IgD-negative memory B cell (primary cell): ENCODE measurements at regions not wholly inside any gene's neighbourhood (a gene's known extent, or its start where the extent isn't known, plus 50 kb on each side); places are given as distances from the start of the nearest gene placed in this dataset.
A peak's percentile ranks its signal among the peaks of the same experiment; 100 is the strongest.

Experiments used
- H3K27ac Mint-ChIP-seq, 3 donors: one replicate each; pipeline ENCODE4 v1.8.0; 2020 to 2022; ENCODE audit warnings: mild to moderate bottlenecking in 3 of 3, mixed read lengths in 3 of 3, moderate library complexity in 1 of 3
- H3K27me3 Mint-ChIP-seq: one replicate; pipeline ENCODE4 v1.8.0; 2021; ENCODE audit warnings: mixed read lengths
- H3K36me3 Mint-ChIP-seq: one replicate; pipeline ENCODE4 v1.8.0; 2020; ENCODE audit warnings: mild to moderate bottlenecking, mixed read lengths
- H3K4me1 Mint-ChIP-seq, 3 donors: one replicate each; pipeline ENCODE4 v1.8.0; 2020 to 2022; ENCODE audit warnings: mixed read lengths in 3 of 3, mild to moderate bottlenecking in 1 of 3
- H3K4me3 Mint-ChIP-seq, 4 donors: one replicate each; pipeline ENCODE4 v1.8.0; 2020 to 2022; ENCODE audit warnings: mild to moderate bottlenecking in 4 of 4, mixed read lengths in 4 of 4, moderate library complexity in 3 of 4
- H3K9me3 Mint-ChIP-seq, 3 donors: one replicate each; pipeline ENCODE4 v1.8.0; 2020 to 2021; ENCODE audit warnings: mixed read lengths in 3 of 3, mild to moderate bottlenecking in 1 of 3

DNA sequence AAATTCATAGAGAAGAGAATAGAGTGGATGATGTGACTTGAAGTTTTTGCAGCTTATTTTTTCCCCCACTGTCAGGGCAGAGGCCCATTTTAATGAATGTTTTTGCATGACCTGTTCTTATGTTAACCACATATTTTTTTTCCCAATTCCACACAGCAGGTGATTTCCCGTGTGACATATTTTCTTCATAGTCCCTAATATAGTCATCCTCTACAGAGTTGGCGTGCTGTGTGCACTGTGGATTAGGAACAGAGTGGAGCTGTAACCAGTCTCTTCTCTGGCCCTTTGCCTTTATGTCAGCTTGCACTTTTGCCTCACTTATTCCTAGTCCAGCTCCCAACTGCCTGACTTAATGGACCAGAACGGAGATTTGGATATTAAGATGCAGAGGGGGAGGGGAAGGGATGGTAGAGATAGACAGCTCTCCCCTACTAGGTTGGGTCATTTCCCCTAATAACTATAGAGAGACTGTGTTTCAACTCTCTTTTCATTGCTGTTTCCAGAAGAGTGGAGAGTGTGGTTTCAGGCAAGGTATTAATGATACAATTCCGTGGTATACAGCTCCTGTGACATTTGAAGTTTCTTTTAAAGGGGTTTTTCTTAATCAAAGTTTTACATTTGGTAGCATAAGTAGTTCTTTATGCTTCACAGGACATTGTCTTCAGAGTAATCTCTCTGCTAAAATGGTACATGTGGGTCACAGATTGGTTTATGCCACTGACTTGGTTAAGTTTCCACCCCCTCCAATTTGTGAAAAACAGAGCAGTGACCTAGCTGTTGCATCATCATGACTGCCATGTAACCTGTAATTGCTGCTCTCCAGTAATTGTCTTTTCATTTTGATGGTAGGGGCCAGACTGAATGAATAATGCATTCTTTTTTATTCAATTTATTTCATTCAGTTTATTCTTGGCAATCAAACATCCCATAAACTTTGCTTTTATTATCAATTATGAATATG lies 161.3 kb downstream of the HAUS1 start:
- Mint-ChIP-seq H3K27me3 (no peaks in the 10 kb centered on the region), H3K4me3 (no peak overlapping the region), H3K36me3 (peaks cover 12% of the 10 kb centered on the region), H3K27ac (peak overlapping the region in 1 of 3 donors; percentile 55), H3K4me1 (peaks cover 8 to 15% (median 11%) of the 10 kb centered on the region in 3 donors), H3K9me3 (no peaks in the 10 kb centered on the region)

DNA sequence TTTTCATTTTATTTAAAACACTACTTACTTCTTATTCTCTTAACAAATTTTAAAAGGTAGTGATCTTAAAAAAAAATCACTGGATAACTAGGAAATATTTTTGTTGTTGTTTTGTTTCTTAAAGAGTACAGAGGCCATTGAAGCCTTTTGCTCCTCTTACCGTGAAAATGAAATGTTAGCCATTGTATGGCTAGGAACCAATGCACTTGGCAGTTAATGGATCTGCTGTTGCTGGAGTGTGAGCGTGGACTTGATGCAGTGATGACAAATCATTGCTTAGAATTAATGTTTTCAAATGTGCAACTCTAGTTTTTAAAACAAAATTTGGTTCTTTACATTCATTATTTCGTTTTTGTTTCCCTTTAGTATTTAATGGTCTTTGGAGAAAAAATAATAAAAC lies 162.3 kb downstream of the HAUS1 start:
- H3K27me3 Mint-ChIP-seq = no peaks in the 10 kb centered on the region
- H3K4me1 Mint-ChIP-seq = peaks cover 7 to 11% (median 8%) of the 10 kb centered on the region in 3 donors
- no peak overlapping the region for H3K4me3 Mint-ChIP-seq
- no peaks in the 10 kb centered on the region for H3K9me3 Mint-ChIP-seq
- H3K27ac Mint-ChIP-seq = no peak overlapping the region
- H3K36me3 Mint-ChIP-seq = peaks cover 12% of the 10 kb centered on the region

DNA sequence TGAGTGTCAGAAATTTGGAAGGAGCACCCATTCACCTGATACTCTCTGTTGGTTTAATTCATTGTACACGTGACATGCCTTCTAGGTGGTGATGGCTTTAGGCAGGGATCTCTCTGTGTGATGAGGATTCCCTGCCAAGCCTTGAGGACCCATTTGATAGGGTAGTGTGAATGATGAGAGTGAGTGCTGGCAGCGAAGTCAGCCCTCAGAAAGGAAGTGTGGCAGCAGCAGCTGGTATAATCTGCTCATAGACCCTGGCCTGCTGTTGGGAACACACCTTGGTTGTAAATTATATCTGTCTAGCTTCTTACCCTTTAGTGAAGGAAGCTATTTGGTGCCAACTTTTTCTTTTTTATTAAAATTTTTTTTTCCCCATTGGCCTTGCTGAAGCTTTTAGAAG lies 164.5 kb downstream of the HAUS1 start:
- H3K4me1 Mint-ChIP-seq = peaks cover 5 to 10% (median 5%) of the 10 kb centered on the region in 3 donors
- H3K27ac Mint-ChIP-seq = no peak overlapping the region
- H3K36me3 Mint-ChIP-seq = peaks cover 12% of the 10 kb centered on the region
- H3K27me3 Mint-ChIP-seq = no peaks in the 10 kb centered on the region
- no peak overlapping the region for H3K4me3 Mint-ChIP-seq
- no peaks in the 10 kb centered on the region for H3K9me3 Mint-ChIP-seq

DNA sequence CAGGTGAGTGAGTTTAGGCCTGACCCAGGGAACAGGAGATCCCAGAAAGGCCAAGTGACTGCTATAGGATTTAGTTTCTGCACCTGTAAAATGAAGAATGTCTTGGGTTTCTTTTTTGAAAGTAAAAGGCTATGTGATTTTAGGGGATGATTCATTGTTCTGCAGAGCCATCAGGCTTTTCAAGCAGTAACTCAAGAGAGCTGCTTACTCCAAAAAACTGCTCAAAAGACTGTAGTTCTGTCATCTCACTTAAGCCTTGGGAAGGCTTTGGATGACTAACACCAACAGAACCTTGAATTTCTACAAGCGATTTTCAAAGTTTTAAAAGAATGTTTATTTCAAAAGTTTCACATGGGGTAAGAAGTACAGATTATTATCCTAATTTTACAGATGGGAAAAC lies 165.1 kb downstream of the HAUS1 start:
- no peaks in the 10 kb centered on the region for H3K9me3 Mint-ChIP-seq
- H3K27ac Mint-ChIP-seq = no peak overlapping the region
- peaks cover 8% of the 10 kb centered on the region for H3K36me3 Mint-ChIP-seq
- H3K27me3 Mint-ChIP-seq = no peaks in the 10 kb centered on the region
- H3K4me1 Mint-ChIP-seq = peaks cover 4 to 5% (median 4%) of the 10 kb centered on the region in 3 donors
- H3K4me3 Mint-ChIP-seq = no peak overlapping the region

DNA sequence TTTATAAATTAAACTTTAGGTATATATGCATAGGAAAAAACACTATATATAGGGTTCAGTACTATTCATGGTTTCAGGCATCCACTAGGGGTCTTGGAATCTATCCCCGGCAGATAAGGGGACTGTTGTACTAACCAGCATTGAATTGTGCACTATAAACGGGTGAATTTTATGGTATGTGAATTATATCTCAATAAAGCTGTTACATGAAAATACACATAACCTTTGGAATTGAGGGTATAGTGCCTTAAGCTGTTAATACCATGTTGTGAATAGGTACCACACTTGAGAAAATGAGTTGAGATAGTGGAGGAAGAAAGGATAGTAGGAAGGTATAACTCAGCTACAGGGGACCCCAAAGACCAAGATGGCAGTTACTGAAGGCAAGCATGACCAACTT lies 167.3 kb downstream of the HAUS1 start:
- no peak overlapping the region for H3K4me3 Mint-ChIP-seq
- H3K36me3 Mint-ChIP-seq = peaks cover 5% of the 10 kb centered on the region
- H3K4me1 Mint-ChIP-seq = peaks cover 0 to 2% (median 0%) of the 10 kb centered on the region in 3 donors
- H3K27me3 Mint-ChIP-seq = no peaks in the 10 kb centered on the region
- no peak overlapping the region for H3K27ac Mint-ChIP-seq
- H3K9me3 Mint-ChIP-seq = no peaks in the 10 kb centered on the region

DNA sequence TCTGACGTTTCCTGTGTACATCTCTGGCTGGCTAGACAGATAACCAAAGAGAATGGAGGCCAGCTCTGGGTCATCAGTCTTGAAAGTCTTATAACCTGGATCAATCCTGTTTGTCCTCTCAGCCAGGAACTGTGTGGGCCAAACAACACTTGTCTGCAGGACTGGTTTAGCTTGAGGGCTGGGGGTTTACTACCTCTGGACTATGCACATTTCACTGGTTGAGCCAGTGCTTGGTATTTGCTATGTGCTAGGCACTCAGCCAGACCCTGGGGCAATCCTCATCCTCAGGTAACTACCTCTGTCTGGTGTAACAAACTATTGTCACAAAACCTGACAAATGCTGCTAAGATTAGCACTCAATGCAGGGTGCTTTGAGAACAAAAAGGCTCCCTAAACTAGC lies 169.7 kb downstream of the HAUS1 start:
- peaks cover 0 to 2% (median 1%) of the 10 kb centered on the region in 3 donors for H3K4me1 Mint-ChIP-seq
- no peak overlapping the region for H3K27ac Mint-ChIP-seq
- H3K4me3 Mint-ChIP-seq = no peak overlapping the region
- peaks cover 5% of the 10 kb centered on the region for H3K36me3 Mint-ChIP-seq
- no peaks in the 10 kb centered on the region for H3K27me3 Mint-ChIP-seq
- H3K9me3 Mint-ChIP-seq = no peaks in the 10 kb centered on the region

DNA sequence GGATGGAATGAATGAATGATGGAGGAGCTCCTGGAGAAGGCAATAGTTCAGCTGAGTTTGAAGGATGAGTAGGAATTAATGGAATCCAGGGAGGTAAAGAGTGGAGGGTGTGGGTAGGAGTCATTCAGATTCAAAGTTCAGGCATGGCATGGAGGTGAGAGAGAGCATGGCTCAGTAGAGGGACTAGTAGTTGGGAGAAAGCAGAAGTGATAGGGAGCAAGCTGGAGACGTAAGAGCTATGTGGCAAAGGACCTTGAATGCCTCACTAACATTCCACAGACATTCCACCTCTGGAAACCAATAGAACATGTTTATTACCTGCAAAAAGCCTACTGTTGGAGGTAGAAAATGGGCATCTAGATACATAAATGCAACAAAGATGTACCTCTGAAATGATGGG lies 170.1 kb downstream of the HAUS1 start:
- H3K27ac Mint-ChIP-seq = peak overlapping the region in 1 of 3 donors; percentile 10
- H3K9me3 Mint-ChIP-seq = no peaks in the 10 kb centered on the region
- H3K4me1 Mint-ChIP-seq = peaks cover 0 to 4% (median 2%) of the 10 kb centered on the region in 3 donors
- H3K27me3 Mint-ChIP-seq = no peaks in the 10 kb centered on the region
- no peak overlapping the region for H3K4me3 Mint-ChIP-seq
- H3K36me3 Mint-ChIP-seq = peaks cover 5% of the 10 kb centered on the region

DNA sequence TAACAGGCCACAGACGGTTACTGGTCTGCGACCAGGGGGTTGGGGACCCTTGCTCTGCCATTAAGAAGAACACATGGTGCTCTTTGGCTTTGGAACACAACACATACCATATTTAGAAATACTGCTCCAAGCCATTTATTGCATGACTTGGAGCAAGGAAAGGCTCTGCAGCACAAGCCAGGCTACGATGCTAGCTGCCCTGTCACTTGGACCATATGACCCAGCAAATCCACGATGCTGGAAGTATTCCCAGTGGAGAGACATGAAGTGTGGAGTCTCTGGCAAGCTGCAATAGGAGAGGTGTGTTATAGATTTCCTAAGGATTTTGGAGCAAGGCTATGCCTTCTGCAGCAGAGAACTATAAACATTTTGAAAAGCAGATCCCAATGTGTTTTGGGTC lies 171.2 kb downstream of the HAUS1 start:
- Mint-ChIP-seq H3K27ac (no peak overlapping the region), H3K4me1 (peaks cover 0 to 4% (median 2%) of the 10 kb centered on the region in 3 donors), H3K4me3 (no peak overlapping the region), H3K27me3 (no peaks in the 10 kb centered on the region), H3K9me3 (no peaks in the 10 kb centered on the region), H3K36me3 (peaks cover 3% of the 10 kb centered on the region)

DNA sequence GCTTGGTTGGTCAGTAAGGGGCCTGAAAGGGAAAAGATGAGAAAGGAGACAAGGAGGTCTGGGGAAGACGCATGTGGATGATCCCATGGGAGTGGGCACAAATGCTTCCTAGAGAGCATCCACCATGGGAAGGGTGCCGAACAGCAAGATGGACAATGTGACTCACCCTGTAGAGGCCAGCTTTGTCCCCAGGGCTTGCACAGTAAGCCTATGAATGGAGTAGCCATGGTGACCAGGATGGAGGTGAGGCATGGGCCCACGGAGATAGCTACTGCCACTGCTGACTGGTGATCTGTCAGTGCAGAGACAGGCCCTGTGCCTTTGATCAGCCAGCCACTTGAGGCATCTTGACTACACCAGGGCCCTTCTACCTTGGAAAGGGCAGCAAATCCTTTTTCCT lies 172.6 kb downstream of the HAUS1 start:
- peaks cover 0 to 7% (median 2%) of the 10 kb centered on the region in 3 donors for H3K4me1 Mint-ChIP-seq
- no peaks in the 10 kb centered on the region for H3K9me3 Mint-ChIP-seq
- no peaks in the 10 kb centered on the region for H3K27me3 Mint-ChIP-seq
- no peak overlapping the region for H3K27ac Mint-ChIP-seq
- H3K4me3 Mint-ChIP-seq = no peak overlapping the region
- peaks cover 3% of the 10 kb centered on the region for H3K36me3 Mint-ChIP-seq

DNA sequence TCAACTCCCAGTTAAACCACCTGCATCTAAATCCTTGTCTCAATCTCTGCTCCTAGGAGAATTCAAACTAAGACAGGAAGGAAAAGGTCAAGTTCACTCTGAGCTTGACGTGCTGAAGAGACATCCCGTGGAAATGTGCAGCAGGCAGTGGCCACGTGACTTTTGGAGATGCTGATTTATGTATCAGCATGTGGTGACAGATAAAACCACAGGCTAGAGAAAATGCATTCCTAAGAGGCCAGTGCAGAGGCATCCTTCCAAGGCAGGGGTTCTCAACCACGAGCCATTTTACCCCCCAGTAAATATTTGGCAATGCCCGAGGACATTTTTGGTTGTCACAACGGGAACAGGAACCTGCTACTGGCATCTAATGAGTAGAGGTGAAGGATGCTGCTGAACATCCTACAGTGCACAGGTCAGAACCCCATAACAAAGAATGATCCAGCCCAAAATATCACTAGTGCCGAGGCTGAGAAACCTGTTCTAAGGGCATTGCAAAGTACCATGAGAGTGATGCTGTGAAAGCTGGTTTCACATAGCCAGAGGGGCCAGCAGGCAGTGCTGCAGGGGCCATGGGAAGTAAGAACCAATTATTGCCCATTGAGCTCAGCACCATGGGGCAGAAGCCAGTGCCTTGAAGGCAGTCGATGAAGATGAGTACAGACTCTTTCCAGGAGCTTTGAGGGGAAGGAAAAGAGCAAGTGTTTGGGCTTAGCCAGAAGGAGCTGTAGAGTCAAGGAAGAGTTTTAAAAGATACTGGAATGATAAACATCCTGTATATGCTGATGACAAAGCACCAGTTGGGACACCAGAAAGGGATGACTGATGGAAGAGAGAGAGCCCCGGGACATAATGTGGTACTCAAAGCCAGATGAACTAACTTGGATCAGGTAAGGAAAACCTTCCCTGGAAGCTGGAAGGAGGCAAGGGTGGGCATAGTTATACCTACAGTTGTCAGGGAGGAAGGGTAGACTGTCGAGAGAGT lies 174.6 kb downstream of the HAUS1 start:
- H3K27me3 Mint-ChIP-seq = no peaks in the 10 kb centered on the region
- H3K4me3 Mint-ChIP-seq = no peak overlapping the region

DNA sequence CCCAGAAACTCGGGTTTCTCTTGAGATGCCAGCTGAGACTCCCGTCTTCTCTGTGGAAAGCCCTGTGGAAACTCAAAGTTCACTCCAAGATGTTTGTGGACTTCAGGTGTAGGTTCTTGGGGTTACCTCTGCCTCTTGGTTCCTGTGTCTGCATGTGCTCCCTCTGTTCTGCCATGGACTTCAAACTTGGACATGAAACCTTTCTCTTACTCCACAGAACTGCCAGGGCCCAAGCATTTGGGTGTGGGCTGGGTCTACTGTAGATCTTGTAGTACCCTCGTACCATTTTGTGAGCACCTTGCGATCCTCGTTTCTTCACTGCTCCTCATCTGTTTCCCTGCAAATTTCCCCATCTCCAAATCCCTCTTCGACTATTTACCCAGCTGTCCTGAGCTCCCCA lies 175.5 kb downstream of the HAUS1 start:
- Mint-ChIP-seq H3K9me3 (no peaks in the 10 kb centered on the region), H3K27me3 (no peaks in the 10 kb centered on the region), H3K27ac (no peak overlapping the region), H3K36me3 (peaks cover 1% of the 10 kb centered on the region), H3K4me1 (peaks cover 0 to 7% (median under 1%) of the 10 kb centered on the region in 3 donors), H3K4me3 (no peak overlapping the region)

More for the DNA sequence above, 174.6 kb downstream of the HAUS1 start:
- Mint-ChIP-seq H3K4me1 (peaks cover 0 to 7% (median 2%) of the 10 kb centered on the region in 3 donors), H3K27ac (no peak overlapping the region), H3K36me3 (peaks cover 3% of the 10 kb centered on the region), H3K9me3 (no peaks in the 10 kb centered on the region)

DNA sequence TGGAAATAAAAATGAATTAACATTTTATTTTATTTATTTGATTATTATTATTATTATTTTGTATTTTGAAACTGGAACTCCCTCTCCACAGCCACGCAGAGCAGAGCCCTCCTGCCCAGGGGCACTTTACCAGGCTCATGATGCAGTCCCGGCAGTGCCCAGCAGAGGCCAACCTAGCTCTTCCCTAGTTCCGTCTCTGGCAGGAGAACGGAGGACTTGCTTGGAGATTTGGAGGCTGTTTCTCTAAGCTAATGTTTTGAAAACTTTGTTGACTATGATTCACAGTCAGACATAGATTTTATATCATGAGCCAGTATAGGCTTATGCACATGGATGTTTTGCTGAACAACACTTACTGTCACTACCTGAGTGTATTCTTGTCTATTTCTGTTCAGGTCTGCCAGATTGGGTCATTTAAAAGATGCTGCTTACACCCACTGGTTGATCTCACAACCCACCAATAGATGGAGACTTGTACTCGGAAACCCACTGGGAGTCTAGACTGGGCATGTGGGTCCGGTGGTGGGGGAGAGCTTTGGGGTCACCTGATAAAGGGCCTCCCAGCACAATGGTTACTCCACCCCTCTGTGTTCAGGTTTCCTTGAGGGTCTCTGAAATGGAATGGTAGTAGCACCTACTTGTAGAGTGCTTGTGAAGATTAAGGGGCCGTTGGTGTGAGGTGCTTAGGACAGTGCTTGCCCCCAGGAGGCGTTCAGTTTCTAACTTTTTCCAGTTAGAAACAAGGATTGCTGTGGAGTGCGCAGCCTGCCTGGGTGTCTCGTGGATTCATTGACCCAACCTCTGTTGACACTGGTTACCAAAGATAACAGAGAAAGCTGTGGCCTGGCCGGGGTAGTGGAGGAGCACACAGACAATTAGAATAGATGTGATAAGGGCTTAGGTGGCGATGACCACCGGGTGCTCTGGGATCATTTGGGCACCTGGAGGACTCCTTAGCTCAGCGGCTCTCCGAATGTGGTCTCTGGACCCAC lies 177.3 kb downstream of the HAUS1 start:
- Mint-ChIP-seq H3K27ac (peak overlapping the region in 1 of 3 donors; percentile 36), H3K4me1 (peaks cover 0 to 7% (median 0%) of the 10 kb centered on the region in 3 donors), H3K4me3 (no peak overlapping the region), H3K9me3 (no peaks in the 10 kb centered on the region), H3K27me3 (no peaks in the 10 kb centered on the region), H3K36me3 (peaks cover 2% of the 10 kb centered on the region)

DNA sequence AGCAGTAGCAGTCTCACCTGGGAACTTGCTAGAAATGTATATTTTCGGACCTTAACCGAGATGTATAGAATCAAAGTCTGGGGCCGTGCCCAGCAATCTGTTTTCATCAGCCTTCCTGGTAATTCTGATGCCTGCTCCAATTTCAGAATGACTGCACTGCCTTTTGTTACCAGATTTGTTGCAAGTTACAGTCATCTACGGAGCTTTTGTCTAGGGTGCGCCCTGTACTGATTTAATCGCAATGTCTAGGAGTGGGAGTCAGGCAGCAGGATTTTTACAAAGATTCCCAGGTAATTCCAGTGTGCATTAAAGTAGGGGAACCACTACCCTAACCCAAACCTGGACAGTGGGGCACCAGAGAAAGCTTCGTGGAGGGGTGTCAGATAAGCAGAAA lies 178.0 kb downstream of the HAUS1 start:
- Mint-ChIP-seq H3K9me3 (no peaks in the 10 kb centered on the region), H3K27me3 (no peaks in the 10 kb centered on the region), H3K27ac (no peak overlapping the region), H3K36me3 (peaks cover 2% of the 10 kb centered on the region), H3K4me1 (peaks cover 0 to 6% (median 0%) of the 10 kb centered on the region in 3 donors), H3K4me3 (no peak overlapping the region)

DNA sequence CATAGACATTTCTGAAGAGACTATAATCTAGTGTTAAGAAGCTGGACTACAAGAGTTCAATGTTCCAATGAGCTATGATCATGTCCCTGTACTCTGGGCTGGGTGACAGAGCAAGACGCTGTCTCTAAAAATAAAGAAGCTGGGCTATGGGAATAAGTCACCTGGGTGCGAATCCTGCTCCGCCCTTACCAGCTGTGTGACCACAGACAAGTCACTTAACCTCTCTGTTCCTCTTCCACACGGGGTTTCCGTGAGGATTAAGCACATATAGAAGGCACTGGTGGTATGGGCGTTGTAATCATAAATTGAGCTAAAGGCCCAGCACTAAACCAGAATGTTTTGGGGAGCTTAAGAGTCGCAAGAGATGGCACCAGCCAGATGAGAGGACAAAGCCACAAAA lies 178.5 kb downstream of the HAUS1 start:
- no peak overlapping the region for H3K4me3 Mint-ChIP-seq
- H3K27me3 Mint-ChIP-seq = no peaks in the 10 kb centered on the region
- peaks cover 0 to 6% (median 0%) of the 10 kb centered on the region in 3 donors for H3K4me1 Mint-ChIP-seq
- no peaks in the 10 kb centered on the region for H3K9me3 Mint-ChIP-seq
- peaks cover 2% of the 10 kb centered on the region for H3K36me3 Mint-ChIP-seq
- H3K27ac Mint-ChIP-seq = no peak overlapping the region
